Transverse colon (tissue), 4 donors: ENCODE measurements at regions not wholly inside any gene's neighbourhood (a gene's known extent, or its start where the extent isn't known, plus 50 kb on each side); places are given as distances from the start of the nearest gene placed in this dataset.
"Not testable (repeated sequence)": the region's sequence is repeated elsewhere in the genome, so short reads cannot be mapped to it uniquely, and the experiment has no call there.

Experiments
- DNase-seq: peaks from one replicate; pipeline ENCODE4 v3.0.0-alpha.2; 2019
- H3K27ac ChIP-seq, 4 donors: fragments of 200-600 bp; sonication (generic); 2 replicates each; pipeline ENCODE4 v1.5.1; 2016 to 2018; ENCODE audit warnings: inconsistent platforms in 4 of 4
- H3K27me3 ChIP-seq: fragments of 200-600 bp; sonication (generic); 2 replicates; pipeline ENCODE4 v1.5.1; 2017; ENCODE audit warnings: inconsistent platforms
- H3K36me3 ChIP-seq, 4 donors: fragments of 200-600 bp; sonication (generic); 2 replicates each; pipeline ENCODE4 v1.5.1; 2017 to 2019; ENCODE audit warnings: inconsistent platforms in 4 of 4
- H3K4me1 ChIP-seq, 4 donors: fragments of 200-600 bp; sonication (generic); 2 replicates each; pipeline ENCODE4 v1.5.1; 2017 to 2020; ENCODE audit warnings: inconsistent platforms in 4 of 4
- H3K4me3 ChIP-seq, 4 donors: fragments of 200-600 bp; sonication (generic); 1 replicate in 1 of 4; 2 replicates in 3 of 4; pipeline versions ENCODE4 v1.5.1 to v1.6.1; 2017 to 2019; ENCODE audit warnings: inconsistent platforms in 4 of 4
- H3K9me3 ChIP-seq, 2 donors: fragments of 200-600 bp; sonication (generic); 2 replicates each; pipeline ENCODE4 v1.5.1; 2017 to 2019; ENCODE audit warnings: inconsistent platforms in 2 of 2
- EP300 ChIP-seq: sonication (generic); formaldehyde crosslinking; IDR thresholded peaks from one replicate; pipeline ENCODE4 v1.6.1; 2017; ENCODE audit warnings: antibody characterized with exemption, low read depth
- POLR2A ChIP-seq: fragments of 450-650 bp; IDR thresholded peaks from one replicate; pipeline ENCODE4 v1.6.1; 2016; ENCODE audit warnings: antibody characterized with exemption, mild to moderate bottlenecking, moderate library complexity
- POLR2AphosphoS5 ChIP-seq, 3 donors: sonication (generic); formaldehyde crosslinking; IDR thresholded peaks; one replicate each; pipeline ENCODE4 v1.6.1; 2016; ENCODE audit warnings: antibody characterized with exemption in 3 of 3
- WGBS, 2 donors: methylation state at CpG; one replicate each; pipeline ENCODE4 v1.1.5; 2018; ENCODE audit warnings: low coverage in 1 of 2; 5-methylcytosine and 5-hydroxymethylcytosine counted together
- in situ Hi-C, 4 donors: fragments of 200-750 bp; cut with MboI; loops; one replicate each; pipeline versions ENCODE4 v1.15.0 to v1.15.1; 2017; ENCODE audit warnings: low sequenced_read_pairs in 3 of 4, low pct_ligation_motif_present in 1 of 4, low pct_unique_long_range_greater_than_20kb in 1 of 4
- intact Hi-C: fragments of 100-400 bp; cut with DNase I; formaldehyde crosslinking; loops from one replicate; pipeline ENCODE4 v1.15.1; 2023; ENCODE audit warnings: low total_unique reads
- TF ChIP-seq, protein P1 (sequence below), 5 experiments: fragments of 200-600 bp in 3 of 5; fragments of 450-650 bp in 2 of 5; sonication (generic) in 3 of 5; IDR thresholded peaks; 1 replicate in 2 of 5; 2 replicates in 3 of 5; pipeline ENCODE4 v1.5.1; 2016 to 2017; ENCODE audit warnings: antibody characterized with exemption in 5 of 5, inconsistent platforms in 3 of 5, mild to moderate bottlenecking in 2 of 5, moderate library complexity in 1 of 5

GRCh38 chr9:74094766-74095165 is 402.4 kb upstream of the RORB start:
- TF ChIP-seq EP300 (no peak), POLR2A (no peak), POLR2AphosphoS5 (IDR thresholded peaks at IDR 0.05) (no peak)
- TF ChIP-seq, protein P1, sequence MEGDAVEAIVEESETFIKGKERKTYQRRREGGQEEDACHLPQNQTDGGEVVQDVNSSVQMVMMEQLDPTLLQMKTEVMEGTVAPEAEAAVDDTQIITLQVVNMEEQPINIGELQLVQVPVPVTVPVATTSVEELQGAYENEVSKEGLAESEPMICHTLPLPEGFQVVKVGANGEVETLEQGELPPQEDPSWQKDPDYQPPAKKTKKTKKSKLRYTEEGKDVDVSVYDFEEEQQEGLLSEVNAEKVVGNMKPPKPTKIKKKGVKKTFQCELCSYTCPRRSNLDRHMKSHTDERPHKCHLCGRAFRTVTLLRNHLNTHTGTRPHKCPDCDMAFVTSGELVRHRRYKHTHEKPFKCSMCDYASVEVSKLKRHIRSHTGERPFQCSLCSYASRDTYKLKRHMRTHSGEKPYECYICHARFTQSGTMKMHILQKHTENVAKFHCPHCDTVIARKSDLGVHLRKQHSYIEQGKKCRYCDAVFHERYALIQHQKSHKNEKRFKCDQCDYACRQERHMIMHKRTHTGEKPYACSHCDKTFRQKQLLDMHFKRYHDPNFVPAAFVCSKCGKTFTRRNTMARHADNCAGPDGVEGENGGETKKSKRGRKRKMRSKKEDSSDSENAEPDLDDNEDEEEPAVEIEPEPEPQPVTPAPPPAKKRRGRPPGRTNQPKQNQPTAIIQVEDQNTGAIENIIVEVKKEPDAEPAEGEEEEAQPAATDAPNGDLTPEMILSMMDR (IDR thresholded peaks at IDR 0.05) = no peak
- in situ Hi-C loops = no loop called here
- WGBS, 2 donors = 82 to 90% methylated on average over 1 of the region's 1 CpG

GRCh38 chr9:74095925-74096324 is 401.2 kb upstream of the RORB start:
- H3K4me1 ChIP-seq = no peaks in the 10 kb centered on the region
- no peaks in the 10 kb centered on the region for H3K27me3 ChIP-seq
- H3K27ac ChIP-seq = no peak overlapping the region
- no peak for DNase-seq
- intact Hi-C loops (no loop called here), in situ Hi-C loops (no loop called here)
- 90% methylated on average over 2 of the region's 2 CpGs; no CpG with 5 or more reads in 1 of the 2 donors for WGBS, 2 donors
- no peaks in the 10 kb centered on the region for H3K36me3 ChIP-seq
- H3K4me3 ChIP-seq = no peak overlapping the region
- H3K9me3 ChIP-seq = no peaks in the 10 kb centered on the region
- TF ChIP-seq, protein P1 (IDR thresholded peaks at IDR 0.05) = no peak
- no peak for TF ChIP-seq POLR2A
- TF ChIP-seq EP300 = no peak
- TF ChIP-seq POLR2AphosphoS5 (IDR thresholded peaks at IDR 0.05) = no peak

More at GRCh38 chr9:74094766-74095165, 402.4 kb upstream of the RORB start:
- Histone ChIP-seq H3K4me3 (no peak overlapping the region), H3K4me1 (no peaks in the 10 kb centered on the region), H3K27ac (no peak overlapping the region), H3K9me3 (no peaks in the 10 kb centered on the region), H3K27me3 (no peaks in the 10 kb centered on the region), H3K36me3 (no peaks in the 10 kb centered on the region)
- DNase-seq = no peak
- intact Hi-C loops = no loop called here

GRCh38 chr9:74096420-74096819 is 400.7 kb upstream of the RORB start:
- in situ Hi-C loops (no loop called here), intact Hi-C loops (no loop called here)
- H3K36me3 ChIP-seq = no peaks in the 10 kb centered on the region
- TF ChIP-seq EP300 = no peak
- TF ChIP-seq POLR2A = no peak
- TF ChIP-seq, protein P1 (IDR thresholded peaks at IDR 0.05) = no peak
- no peak for TF ChIP-seq POLR2AphosphoS5 (IDR thresholded peaks at IDR 0.05)
- 83 to 88% methylated on average over 2 of the region's 2 CpGs for WGBS, 2 donors
- no peak for DNase-seq
- no peak overlapping the region for H3K27ac ChIP-seq
- no peaks in the 10 kb centered on the region for H3K4me1 ChIP-seq
- H3K4me3 ChIP-seq = no peak overlapping the region
- H3K27me3 ChIP-seq = no peaks in the 10 kb centered on the region
- H3K9me3 ChIP-seq = no peaks in the 10 kb centered on the region

DNA sequence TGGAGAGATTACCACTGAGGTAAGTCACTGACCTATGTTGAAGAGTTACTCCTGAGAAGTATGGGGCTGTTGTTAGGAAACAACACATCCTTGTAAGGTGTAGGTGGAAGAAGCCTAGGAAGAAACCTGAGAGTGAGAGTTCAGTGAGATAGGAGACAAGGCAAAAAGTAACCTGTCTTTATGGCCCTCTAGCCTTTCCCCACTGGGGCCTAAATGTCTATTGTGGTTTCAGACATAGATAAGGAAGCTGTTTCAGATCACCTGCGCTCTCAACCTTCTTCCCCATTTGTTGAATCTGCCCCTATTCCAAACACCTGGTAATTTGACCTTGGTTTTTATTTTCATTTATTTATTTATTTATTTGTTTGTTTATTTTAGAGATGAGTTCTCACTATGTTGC is 397.1 kb upstream of the RORB start:
- in situ Hi-C loops (no loop called here), intact Hi-C loops (no loop called here)
- H3K27ac ChIP-seq = no peak overlapping the region
- 78 to 79% methylated on average over 1 of the region's 1 CpG for WGBS, 2 donors
- TF ChIP-seq EP300 (no peak), POLR2A (no peak), POLR2AphosphoS5 (IDR thresholded peaks at IDR 0.05) (no peak)
- TF ChIP-seq, protein P1 (IDR thresholded peaks at IDR 0.05) = no peak
- H3K4me1 ChIP-seq = no peaks in the 10 kb centered on the region
- no peaks in the 10 kb centered on the region for H3K36me3 ChIP-seq
- no peaks in the 10 kb centered on the region for H3K27me3 ChIP-seq
- H3K9me3 ChIP-seq = no peaks in the 10 kb centered on the region
- DNase-seq = no peak
- H3K4me3 ChIP-seq = no peak overlapping the region

DNA sequence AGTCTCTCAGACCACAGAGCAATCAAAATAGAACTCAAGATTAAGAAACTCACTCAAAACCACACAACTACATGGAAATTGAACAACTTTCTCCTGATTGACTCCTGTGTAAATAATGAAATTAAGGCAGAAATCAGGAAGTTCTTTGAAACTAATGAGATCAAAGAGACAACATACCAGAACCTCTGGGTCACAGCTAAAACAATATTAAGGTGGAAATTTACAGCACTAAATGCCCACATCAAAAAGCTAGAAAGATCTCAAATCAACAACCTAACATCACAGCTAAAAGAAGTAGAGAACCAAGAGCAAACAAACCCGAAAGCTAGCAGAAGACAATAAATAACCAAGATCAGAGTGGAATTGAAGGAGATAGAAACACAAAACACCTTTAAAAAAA is 395.0 kb upstream of the RORB start:
- WGBS, 2 donors = 50 to 57% methylated on average over 1 of the region's 1 CpG

More for the DNA sequence above, 395.0 kb upstream of the RORB start:
- H3K27me3 ChIP-seq, H3K4me1 ChIP-seq, DNase-seq, in situ Hi-C loops, intact Hi-C loops, H3K4me3 ChIP-seq, H3K9me3 ChIP-seq, H3K27ac ChIP-seq, H3K36me3 ChIP-seq: not testable (repeated sequence)
